GM18870 (cell line): ENCODE measurements at regions not wholly inside any gene's neighbourhood (a gene's known extent, or its start where the extent isn't known, plus 50 kb on each side); places are given as distances from the start of the nearest gene placed in this dataset.
"Not testable (repeated sequence)": the region's sequence is repeated elsewhere in the genome, so short reads cannot be mapped to it uniquely, and the experiment has no call there.

Source experiments
- ATAC-seq: cut with Tn5 transposase; IDR thresholded peaks from one replicate; pipeline ENCODE4 v1.9.1; 2021; ENCODE audit warnings: moderate library complexity; ENCODE audit not compliant: unreplicated experiment

GRCh38 chr16:86334079-86334635 lies 176.2 kb upstream of the FOXF1 start:
- no peak for ATAC-seq

GRCh38 chr16:86335266-86336172 lies 174.8 kb upstream of the FOXF1 start:
- no peak for ATAC-seq

- ATAC-seq: no peak
These were observed 173.2 kb upstream of the FOXF1 start for GRCh38 chr16:86337138-86337537.

- no peak for ATAC-seq
These were observed 172.5 kb upstream of the FOXF1 start for GRCh38 chr16:86337581-86338402.

- ATAC-seq: no peak
These were observed 171.8 kb upstream of the FOXF1 start for GRCh38 chr16:86338403-86339115.

GRCh38 chr16:86342161-86342834 lies 168.0 kb upstream of the FOXF1 start:
- no peak for ATAC-seq

GRCh38 chr16:86343027-86343795 lies 167.1 kb upstream of the FOXF1 start:
- ATAC-seq: no peak

GRCh38 chr16:86343796-86344585 lies 166.3 kb upstream of the FOXF1 start:
- ATAC-seq: no peak

GRCh38 chr16:86344586-86344871 lies 165.8 kb upstream of the FOXF1 start:
- no peak for ATAC-seq

GRCh38 chr16:86344881-86345280 lies 165.4 kb upstream of the FOXF1 start:
- no peak for ATAC-seq

GRCh38 chr16:86345516-86345915 lies 164.8 kb upstream of the FOXF1 start:
- no peak for ATAC-seq

- ATAC-seq: no peak
These were observed 164.3 kb upstream of the FOXF1 start for GRCh38 chr16:86346034-86346433.

GRCh38 chr16:86347090-86347489 lies 163.2 kb upstream of the FOXF1 start:
- ATAC-seq: no peak

GRCh38 chr16:86347916-86348555 lies 162.3 kb upstream of the FOXF1 start:
- no peak for ATAC-seq

- ATAC-seq: no peak
These were observed 160.9 kb upstream of the FOXF1 start for GRCh38 chr16:86349338-86349900.

- ATAC-seq: no peak
These were observed 160.0 kb upstream of the FOXF1 start for GRCh38 chr16:86350289-86350688.

- no peak for ATAC-seq
These were observed 159.1 kb upstream of the FOXF1 start for GRCh38 chr16:86351041-86351784.

GRCh38 chr16:86351785-86352139 lies 158.6 kb upstream of the FOXF1 start:
- ATAC-seq: not testable (repeated sequence)
